IPS-15b (cell line): ENCODE measurements at regions not wholly inside any gene's neighbourhood (a gene's known extent, or its start where the extent isn't known, plus 50 kb on each side); places are given as distances from the start of the nearest gene placed in this dataset.

ENCODE experiments used
- H3K27me3 ChIP-seq: one replicate; pipeline ENCODE4 v1.6.1; 2013; ENCODE audit warnings: low read length; ENCODE audit not compliant: control insufficient read depth, insufficient read depth
- H3K36me3 ChIP-seq: one replicate; pipeline ENCODE4 v1.6.1; 2013; ENCODE audit warnings: low read length; ENCODE audit not compliant: control insufficient read depth, insufficient read depth
- H3K4me1 ChIP-seq: one replicate; pipeline ENCODE4 v1.6.1; 2013; ENCODE audit warnings: mild to moderate bottlenecking, low read length; ENCODE audit not compliant: control insufficient read depth, insufficient read depth
- H3K4me3 ChIP-seq: one replicate; pipeline ENCODE4 v1.5.1; 2013; ENCODE audit warnings: low read depth, low read length
- H3K9ac ChIP-seq: one replicate; pipeline ENCODE4 v1.6.1; 2013; ENCODE audit warnings: low read depth, mild to moderate bottlenecking, low read length
- H3K9me3 ChIP-seq: one replicate; pipeline ENCODE4 v1.6.1; 2013; ENCODE audit warnings: mild to moderate bottlenecking, low read length; ENCODE audit not compliant: control insufficient read depth, insufficient read depth

DNA sequence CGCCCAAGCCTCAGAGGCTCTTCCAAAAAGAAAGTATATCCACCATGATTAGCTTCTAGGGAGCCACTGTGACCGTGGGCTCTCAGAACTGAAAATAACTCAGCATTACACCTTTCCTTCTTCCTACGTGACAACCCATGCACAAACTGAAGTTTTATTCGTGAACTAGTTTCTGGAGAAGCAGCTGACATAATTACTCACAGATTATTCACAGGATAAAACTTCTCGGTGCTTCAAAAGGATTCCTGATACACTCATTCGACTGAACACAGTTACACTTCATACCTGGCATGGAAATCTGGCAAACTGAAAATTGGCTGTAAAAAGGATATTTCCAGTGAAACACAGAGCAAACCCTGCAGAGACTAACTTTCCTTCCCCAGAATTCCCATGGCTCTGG is 139.2 kb upstream of the PTER start:
- no peaks in the 10 kb centered on the region for H3K9me3 ChIP-seq

DNA sequence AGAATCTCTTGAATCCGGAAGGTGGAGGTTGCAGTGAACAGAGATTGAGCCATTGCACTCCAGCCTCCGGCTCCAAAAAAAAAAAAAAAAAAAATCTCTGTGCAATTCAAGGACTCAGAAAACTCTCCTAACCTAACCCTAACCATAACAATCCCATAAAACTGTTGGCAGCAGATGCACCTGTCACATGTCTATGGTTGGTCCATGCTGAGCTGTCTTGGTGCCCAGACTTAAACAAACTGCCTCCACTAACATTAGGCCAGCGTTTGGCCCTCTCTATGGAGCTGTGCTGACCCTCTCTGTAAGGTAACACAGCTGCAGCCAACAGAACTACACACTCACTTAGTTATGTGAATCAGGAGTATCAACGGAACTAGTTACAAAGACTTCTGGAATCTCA is 132.5 kb upstream of the PTER start:
- Histone ChIP-seq H3K9ac (no peak overlapping the region), H3K9me3 (no peaks in the 10 kb centered on the region)

More for the DNA sequence above, 139.2 kb upstream of the PTER start:
- H3K9ac ChIP-seq: no peak overlapping the region
- no peak overlapping the region for H3K4me3 ChIP-seq
- H3K4me1 ChIP-seq: no peaks in the 10 kb centered on the region
- no peaks in the 10 kb centered on the region for H3K36me3 ChIP-seq
- no peaks in the 10 kb centered on the region for H3K27me3 ChIP-seq

DNA sequence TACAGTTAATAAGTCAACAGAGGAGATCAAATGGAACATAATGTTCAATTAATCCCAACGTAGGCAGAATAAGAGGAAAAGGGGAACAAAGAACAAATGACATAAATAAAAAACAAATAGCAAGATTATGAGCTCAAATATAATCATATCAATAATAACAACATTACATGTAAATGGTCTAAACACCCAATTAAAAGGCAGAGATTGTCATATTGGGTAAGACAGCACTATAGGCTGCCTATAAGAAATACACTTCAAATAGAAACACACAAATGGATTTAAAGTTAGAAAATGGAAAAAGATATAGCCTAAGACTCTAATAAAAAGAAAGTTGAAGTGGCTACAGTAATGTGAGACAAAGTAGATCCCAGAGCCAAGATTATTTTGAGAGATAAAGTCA is 126.4 kb upstream of the PTER start:
- no peak overlapping the region for H3K4me3 ChIP-seq
- no peaks in the 10 kb centered on the region for H3K9me3 ChIP-seq
- no peak overlapping the region for H3K9ac ChIP-seq
- no peaks in the 10 kb centered on the region for H3K4me1 ChIP-seq
- H3K36me3 ChIP-seq: no peaks in the 10 kb centered on the region
- no peaks in the 10 kb centered on the region for H3K27me3 ChIP-seq

More for the DNA sequence above, 132.5 kb upstream of the PTER start:
- H3K4me3 ChIP-seq: no peak overlapping the region
- no peaks in the 10 kb centered on the region for H3K4me1 ChIP-seq
- H3K36me3 ChIP-seq: no peaks in the 10 kb centered on the region
- no peaks in the 10 kb centered on the region for H3K27me3 ChIP-seq

DNA sequence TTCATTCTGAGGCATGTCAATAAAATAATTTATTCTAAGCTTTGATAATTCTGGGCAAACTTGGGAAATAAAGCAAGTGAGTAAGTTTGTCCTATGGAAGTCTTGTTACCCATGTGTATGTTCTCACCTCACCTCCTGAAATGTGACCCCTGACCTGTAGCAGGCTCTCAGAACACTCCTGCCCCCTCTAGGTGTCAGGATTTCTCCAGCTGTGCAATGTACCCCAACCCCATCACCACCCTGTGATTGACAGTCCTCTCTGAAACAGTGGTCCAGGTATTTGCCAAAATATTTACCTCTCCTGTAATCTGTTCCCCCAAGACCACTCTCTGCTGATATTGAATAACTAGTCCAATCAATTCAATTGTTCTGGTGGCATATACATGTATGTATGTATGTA is 122.6 kb upstream of the PTER start:
- Histone ChIP-seq H3K4me3 (no peak overlapping the region), H3K9me3 (no peaks in the 10 kb centered on the region), H3K9ac (no peak overlapping the region), H3K27me3 (no peaks in the 10 kb centered on the region), H3K36me3 (no peaks in the 10 kb centered on the region), H3K4me1 (no peaks in the 10 kb centered on the region)

DNA sequence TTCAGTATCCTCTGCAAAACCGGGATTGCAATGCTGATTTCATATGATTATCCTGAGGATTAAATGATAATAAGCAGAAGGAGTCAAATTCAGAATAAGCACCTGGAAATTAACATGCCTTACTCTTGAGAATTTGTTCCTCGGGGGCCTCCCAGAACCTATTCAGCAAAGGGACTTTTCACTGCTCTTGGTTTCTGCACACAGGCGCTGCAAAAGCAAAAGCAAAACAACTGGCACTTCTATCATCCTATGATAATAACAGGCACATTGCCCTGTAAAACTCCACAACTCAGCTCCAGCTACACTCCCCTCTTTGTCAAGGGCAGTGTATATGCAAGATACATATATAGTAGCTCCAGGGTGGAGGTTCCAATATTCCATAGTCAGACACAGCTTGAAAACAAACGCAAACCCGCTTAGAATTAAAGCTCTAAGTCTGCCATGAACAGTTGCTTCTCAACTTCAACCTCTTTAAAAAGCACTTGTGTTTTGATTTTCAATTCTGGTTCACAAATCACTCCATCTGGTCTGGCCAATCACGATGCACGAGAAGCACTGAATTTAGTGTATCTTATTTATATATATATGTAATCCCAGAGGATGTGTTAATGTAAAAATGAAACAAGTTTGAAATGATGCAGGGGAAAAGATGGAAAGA is 119.9 kb upstream of the PTER start:
- H3K4me3 ChIP-seq: no peak overlapping the region
- no peak overlapping the region for H3K9ac ChIP-seq
- no peaks in the 10 kb centered on the region for H3K27me3 ChIP-seq
- no peaks in the 10 kb centered on the region for H3K36me3 ChIP-seq
- H3K4me1 ChIP-seq: no peaks in the 10 kb centered on the region
- H3K9me3 ChIP-seq: no peaks in the 10 kb centered on the region

DNA sequence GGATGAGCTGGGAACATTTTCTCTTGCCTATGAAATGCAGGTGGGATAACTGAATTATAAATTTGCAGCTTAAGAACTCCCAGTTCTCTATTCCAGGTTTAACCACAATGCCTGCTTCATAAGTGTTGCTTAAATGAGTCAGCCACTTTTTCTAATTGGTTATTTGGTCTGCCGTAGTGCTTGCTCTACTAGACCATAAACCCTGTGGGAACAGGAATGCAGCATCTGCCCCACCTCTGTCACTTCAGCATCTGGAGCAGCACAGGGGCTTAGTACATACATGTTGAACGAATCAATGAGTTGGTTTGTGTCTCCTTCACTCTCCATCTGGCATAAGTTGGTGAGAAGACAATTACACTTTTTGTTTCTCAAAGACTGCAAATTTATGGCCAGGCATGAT is 95.2 kb upstream of the PTER start:
- no peak overlapping the region for H3K4me3 ChIP-seq
- H3K27me3 ChIP-seq: no peaks in the 10 kb centered on the region
- H3K36me3 ChIP-seq: no peaks in the 10 kb centered on the region
- H3K9me3 ChIP-seq: no peaks in the 10 kb centered on the region
- H3K9ac ChIP-seq: no peak overlapping the region
- no peaks in the 10 kb centered on the region for H3K4me1 ChIP-seq

DNA sequence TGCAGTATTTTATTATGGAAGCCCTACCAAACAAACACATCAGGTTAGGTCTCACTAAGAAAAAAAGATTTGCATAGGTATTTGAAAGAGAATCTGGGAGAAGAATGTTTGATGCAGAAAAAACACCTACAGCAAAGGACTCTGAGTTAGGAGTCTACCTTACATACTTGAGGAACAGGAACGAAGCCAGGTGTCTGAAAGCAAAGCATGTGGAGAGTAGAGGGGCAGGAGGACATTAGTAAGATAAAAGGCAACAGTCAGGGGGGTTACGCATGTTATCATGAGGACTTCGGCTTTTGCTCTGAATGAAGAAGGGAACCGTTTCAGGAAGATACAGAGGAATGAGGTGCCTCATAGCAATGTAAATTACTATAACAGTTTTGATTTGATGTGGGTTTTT is 87.9 kb upstream of the PTER start:
- Histone ChIP-seq H3K9ac (no peak overlapping the region), H3K27me3 (no peaks in the 10 kb centered on the region), H3K9me3 (no peaks in the 10 kb centered on the region), H3K4me3 (no peak overlapping the region), H3K4me1 (no peaks in the 10 kb centered on the region), H3K36me3 (no peaks in the 10 kb centered on the region)

DNA sequence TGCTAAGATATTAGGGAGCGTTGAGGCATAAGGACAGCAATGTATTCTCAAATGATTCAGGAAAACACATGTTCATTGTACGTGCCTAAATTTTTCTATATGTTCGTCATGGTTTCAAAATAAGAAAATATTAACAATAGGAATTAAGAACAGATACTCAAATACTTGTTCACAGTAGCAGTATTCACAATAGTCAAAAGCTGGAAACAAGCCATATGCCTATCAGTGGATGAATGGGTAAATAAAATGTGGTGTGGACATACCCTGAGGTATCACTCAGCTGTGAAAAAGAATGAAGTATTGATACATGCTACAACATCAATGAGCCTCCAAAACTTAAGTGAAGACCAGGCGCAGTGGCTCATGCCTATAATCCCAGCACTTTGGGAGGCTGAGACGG is 84.7 kb upstream of the PTER start:
- Histone ChIP-seq H3K4me1 (no peaks in the 10 kb centered on the region), H3K9ac (no peak overlapping the region), H3K27me3 (no peaks in the 10 kb centered on the region), H3K4me3 (no peak overlapping the region), H3K9me3 (no peaks in the 10 kb centered on the region), H3K36me3 (no peaks in the 10 kb centered on the region)

DNA sequence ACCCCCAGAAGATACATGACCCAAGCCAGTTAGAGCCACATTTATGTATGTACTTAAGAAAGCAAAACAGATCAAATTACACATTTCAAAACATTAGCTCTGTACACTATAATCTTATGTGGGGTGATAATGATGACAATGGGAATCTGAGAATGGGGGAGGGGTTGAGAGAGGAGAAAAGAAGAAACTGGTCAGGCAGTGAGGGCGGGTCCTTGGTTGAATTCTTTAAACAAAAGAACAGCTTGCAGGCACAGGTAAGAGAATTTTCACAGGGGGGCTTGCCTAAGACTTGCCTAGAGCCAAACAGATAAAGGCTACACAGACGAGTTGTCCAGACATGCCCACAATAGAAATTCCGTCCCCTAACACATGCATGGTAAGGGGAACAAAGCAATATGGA is 76.8 kb upstream of the PTER start:
- H3K9ac ChIP-seq: no peak overlapping the region
- no peak overlapping the region for H3K4me3 ChIP-seq
- H3K4me1 ChIP-seq: no peaks in the 10 kb centered on the region
- no peaks in the 10 kb centered on the region for H3K9me3 ChIP-seq
- H3K27me3 ChIP-seq: no peaks in the 10 kb centered on the region
- no peaks in the 10 kb centered on the region for H3K36me3 ChIP-seq

DNA sequence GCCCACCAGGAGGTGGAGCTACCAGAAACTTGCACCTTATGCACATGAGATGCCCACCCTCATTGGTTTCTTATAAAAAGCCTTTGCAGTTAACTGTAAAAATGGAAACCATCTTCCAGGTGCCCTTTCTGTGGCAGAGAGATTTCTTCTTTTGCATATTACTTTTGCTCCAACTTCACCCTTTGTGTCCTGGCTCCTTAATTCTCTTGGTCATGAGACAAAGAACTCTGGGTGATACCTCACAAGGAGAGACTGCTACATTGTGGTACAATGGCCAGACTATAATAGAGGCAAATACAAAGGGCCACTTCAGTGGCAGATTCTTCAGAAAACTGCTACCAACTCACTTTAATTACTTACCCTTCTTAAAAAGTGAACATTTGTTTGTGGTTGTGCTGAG is 76.4 kb upstream of the PTER start:
- Histone ChIP-seq H3K9me3 (no peaks in the 10 kb centered on the region), H3K27me3 (no peaks in the 10 kb centered on the region), H3K36me3 (no peaks in the 10 kb centered on the region), H3K4me3 (no peak overlapping the region), H3K9ac (no peak overlapping the region), H3K4me1 (no peaks in the 10 kb centered on the region)

DNA sequence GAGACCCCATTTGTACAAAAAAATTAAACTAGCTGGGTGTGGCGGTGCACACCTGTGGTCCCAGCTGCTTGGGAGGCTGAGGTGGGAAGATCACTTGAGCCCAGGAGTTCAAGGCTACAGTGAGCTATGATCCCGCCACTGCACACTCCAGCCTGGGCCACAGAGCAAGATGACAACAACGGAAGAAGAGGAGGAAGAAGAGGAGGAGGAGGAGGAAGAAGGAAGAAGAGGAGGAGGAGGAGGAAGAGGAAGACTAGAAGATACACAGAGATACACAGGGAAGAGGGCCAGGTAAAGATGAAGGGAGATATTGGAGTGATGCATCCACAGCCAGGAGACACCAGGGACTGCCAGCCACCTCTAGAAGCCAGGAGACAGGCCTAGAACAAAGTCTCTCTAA is 75.7 kb upstream of the PTER start:
- no peaks in the 10 kb centered on the region for H3K36me3 ChIP-seq
- no peaks in the 10 kb centered on the region for H3K9me3 ChIP-seq
- H3K4me3 ChIP-seq: no peak overlapping the region
- H3K9ac ChIP-seq: no peak overlapping the region
- no peaks in the 10 kb centered on the region for H3K27me3 ChIP-seq
- no peaks in the 10 kb centered on the region for H3K4me1 ChIP-seq

DNA sequence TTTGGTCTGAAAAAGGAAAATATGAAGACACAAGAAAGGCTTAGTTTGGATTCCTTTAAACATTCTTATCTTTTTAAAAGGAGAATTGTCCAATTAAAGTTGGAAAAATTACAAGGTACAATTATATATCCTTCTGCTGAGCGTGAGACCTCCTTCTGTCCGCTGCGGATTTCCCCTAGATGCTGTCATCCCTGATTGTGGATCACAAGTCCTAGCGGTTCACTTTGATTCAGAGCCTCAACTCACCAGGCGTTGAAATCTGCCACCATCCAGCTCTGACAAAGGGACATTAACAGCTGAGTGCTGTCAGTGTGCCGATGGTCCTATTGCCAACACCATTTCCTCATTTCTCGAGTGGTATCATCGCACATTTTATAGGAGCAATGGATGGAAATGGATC is 73.1 kb upstream of the PTER start:
- Histone ChIP-seq H3K9me3 (no peaks in the 10 kb centered on the region), H3K4me1 (peaks cover 3% of the 10 kb centered on the region), H3K27me3 (no peaks in the 10 kb centered on the region), H3K4me3 (no peak overlapping the region), H3K36me3 (no peaks in the 10 kb centered on the region), H3K9ac (no peak overlapping the region)
